AG04449 (cell line): ENCODE measurements at regions not wholly inside any gene's neighbourhood (a gene's known extent, or its start where the extent isn't known, plus 50 kb on each side); places are given as distances from the start of the nearest gene placed in this dataset.
"Not testable (repeated sequence)": the region's sequence is repeated elsewhere in the genome, so short reads cannot be mapped to it uniquely, and the experiment has no call there.

Experiments
- CTCF ChIA-PET: fragments of 350-600 bp; formaldehyde crosslinking; extraction: SDS; loops from one replicate; lab custom pipeline; 2021; ENCODE audit warnings: antibody characterized with exemption; lab: Yijun Ruan, JAX
- POLR2A ChIA-PET: fragments of 400-600, 350-600 bp; formaldehyde crosslinking; extraction: SDS; loops from one replicate; lab custom pipeline; 2020; ENCODE audit warnings: antibody characterized with exemption, inconsistent platforms; lab: Yijun Ruan, JAX
- DNase-seq: peaks from one replicate; pipeline ENCODE4 v3.0.0-alpha.2; 2010; ENCODE audit warnings: low read depth, low spot score
- H3K4me3 ChIP-seq: 2 replicates; pipeline ENCODE4 v1.5.1; 2011; ENCODE audit warnings: low read depth, mild to moderate bottlenecking, control low read depth, low read length
- CTCF ChIP-seq: IDR thresholded peaks from one replicate; pipeline ENCODE4 v1.5.1; 2011; ENCODE audit warnings: mild to moderate bottlenecking, moderate library complexity, low read length, control low read depth, inconsistent platforms; ENCODE audit not compliant: insufficient read depth; ENCODE audit errors: missing control alignments

DNA sequence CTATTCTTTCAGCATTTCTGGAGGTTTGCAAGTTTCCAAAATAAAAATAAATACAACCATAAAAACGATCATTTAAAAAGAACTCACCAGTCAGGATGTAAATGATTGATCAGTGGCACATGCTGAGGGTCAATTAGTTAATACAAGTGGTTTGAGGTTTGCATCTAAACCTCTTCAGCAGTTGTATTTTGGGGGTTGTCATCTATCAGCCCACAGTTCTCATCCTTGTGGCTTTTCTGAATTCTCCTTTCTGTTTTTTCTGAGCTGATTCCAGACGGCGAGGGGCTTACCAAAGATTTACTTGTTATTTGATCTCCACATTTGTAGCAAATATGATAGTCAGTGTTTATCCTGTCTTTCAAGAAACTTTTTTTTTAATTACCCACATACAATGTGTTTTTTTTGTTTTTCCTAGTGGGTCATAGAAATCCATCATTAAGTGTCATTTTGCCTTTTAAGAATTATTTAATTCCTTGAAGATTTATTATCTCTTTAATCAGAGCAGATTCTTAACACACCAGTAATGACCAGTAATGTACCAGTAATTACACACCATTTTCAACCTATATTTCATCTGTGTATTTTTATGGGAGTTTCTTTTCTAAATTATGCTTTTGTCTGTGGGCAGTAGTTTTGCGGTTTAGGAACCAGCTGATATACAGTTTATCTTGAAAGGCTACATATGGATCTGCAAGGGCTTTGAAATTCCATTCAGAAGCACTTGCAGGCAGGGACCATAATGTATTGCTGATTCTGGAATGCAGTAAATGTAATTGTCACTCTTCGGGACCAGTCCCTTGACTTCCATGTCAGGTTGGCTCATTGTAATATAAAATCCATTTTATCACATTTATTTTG is 56.3 kb upstream of the DAAM1 start:
- ChIA-PET POLR2A (no interaction called here), CTCF (interaction anchor here (17.3 kb wide), 1 partner anchor 310 kb away, joined by 443 read pairs; no protein-coding TSS in a partner anchor)
- no peak for DNase-seq
- H3K4me3 ChIP-seq, result no peak overlapping the region
- TF ChIP-seq CTCF, result no peak

GRCh38 chr14:59132796-59133494 is 55.5 kb upstream of the DAAM1 start:
- no peak overlapping the region for H3K4me3 ChIP-seq
- POLR2A ChIA-PET, result no interaction called here
- no peak for DNase-seq
- CTCF ChIA-PET, result interaction anchor here (1.0 to 17.3 kb wide), 7 partner anchors 8 to 351 kb away, joined by 3 to 443 read pairs (median 3); partner anchors contain the start of gene L3HYPDH
- TF ChIP-seq CTCF, result no peak

GRCh38 chr14:59133709-59134108 is 54.8 kb upstream of the DAAM1 start:
- POLR2A ChIA-PET, result no interaction called here
- no peak for TF ChIP-seq CTCF
- H3K4me3 ChIP-seq, result no peak overlapping the region
- CTCF ChIA-PET, result interaction anchor here (1.0 to 17.3 kb wide), 7 partner anchors 9 to 350 kb away, joined by 3 to 443 read pairs (median 3); partner anchors contain the start of gene L3HYPDH
- no peak for DNase-seq

DNA sequence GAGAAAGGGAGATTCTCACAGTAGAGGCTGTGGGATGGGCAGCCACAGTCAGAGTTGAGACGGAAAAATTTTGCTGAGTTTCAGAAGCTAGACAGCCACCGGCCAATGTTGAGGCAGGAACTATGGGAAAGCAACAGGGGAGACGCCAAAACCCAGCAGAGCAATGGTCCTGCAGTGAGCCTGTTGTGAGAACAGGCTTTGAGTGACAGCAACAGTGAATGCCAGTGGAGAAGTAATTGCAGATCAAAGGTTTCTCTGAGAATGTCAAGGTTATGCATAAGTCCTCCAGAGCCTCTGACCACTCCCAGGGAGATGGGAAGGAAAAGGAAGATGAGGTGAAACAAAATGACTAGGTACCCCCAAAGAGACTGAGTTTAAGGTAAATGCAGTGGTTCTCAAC is 54.2 kb upstream of the DAAM1 start:
- TF ChIP-seq CTCF, result no peak

DNA sequence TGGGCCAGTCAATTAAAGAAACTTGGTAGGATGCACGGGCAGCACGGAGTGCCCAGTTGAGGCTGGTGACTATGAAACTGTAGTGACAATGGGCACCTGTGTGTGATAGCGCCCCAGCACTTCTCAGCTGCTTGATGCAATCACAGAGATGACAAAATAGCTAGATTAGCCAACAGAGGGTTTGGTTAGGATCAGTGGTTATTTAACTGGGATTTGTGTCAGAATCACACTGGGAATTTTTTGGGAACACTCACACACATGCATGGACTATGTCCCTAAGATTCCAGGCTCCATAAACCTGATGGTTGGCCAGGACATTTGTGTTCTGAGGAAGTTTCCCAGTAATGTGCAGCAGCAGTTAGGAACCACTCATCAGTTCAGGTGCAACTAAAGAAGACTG is 51.2 kb upstream of the DAAM1 start:
- ChIA-PET POLR2A (no interaction called here), CTCF (no interaction called here)
- no peak for DNase-seq
- no peak for TF ChIP-seq CTCF
- no peak overlapping the region for H3K4me3 ChIP-seq

More for the DNA sequence above, 54.2 kb upstream of the DAAM1 start:
- POLR2A ChIA-PET, result no interaction called here
- no peak for DNase-seq
- no peak overlapping the region for H3K4me3 ChIP-seq
- CTCF ChIA-PET, result interaction anchor here (0.6 to 17.3 kb wide), 6 partner anchors 10 to 350 kb away, joined by 3 to 443 read pairs (median 8); partner anchors contain the start of gene L3HYPDH

GRCh38 chr14:59138576-59138975 is 49.9 kb upstream of the DAAM1 start:
- DNase-seq, H3K4me3 ChIP-seq, POLR2A ChIA-PET: not testable (repeated sequence)
- CTCF ChIA-PET, result interaction anchor here (1.4 kb wide), 1 partner anchor 9 kb away, joined by 7 read pairs; no protein-coding TSS in a partner anchor
